ENCODE measurements at regions not wholly inside any gene's neighbourhood (a gene's known extent, or its start where the extent isn't known, plus 50 kb on each side); places are given as distances from the start of the nearest gene placed in this dataset.

GRCh38 chr16:79982862-79983261, 382.3 kb upstream of the MAF start:
- intact Hi-C loops (cut with micrococcal nuclease), result no loop called here
- ATAC-seq (no peak), DNase-seq (no peak)

- DNase-seq, result no peak
- intact Hi-C loops (cut with micrococcal nuclease), result no loop called here
- ATAC-seq, result no peak
Measured at GRCh38 chr16:79982361-79982760, 381.8 kb upstream of the MAF start.

GRCh38 chr16:79981814-79982213, 381.3 kb upstream of the MAF start:
- DNase-seq, result no peak
- no peak for ATAC-seq
- intact Hi-C loops (cut with micrococcal nuclease), result no loop called here

- no peak for ATAC-seq
- DNase-seq, result no peak
- intact Hi-C loops (cut with micrococcal nuclease), result no loop called here
Measured at GRCh38 chr16:79980650-79981521, 380.3 kb upstream of the MAF start.

- intact Hi-C loops (cut with micrococcal nuclease), result no loop called here
- DNase-seq, result no peak
- no peak for ATAC-seq
Measured at GRCh38 chr16:79977940-79978836, 377.7 kb upstream of the MAF start.

- no peak for ATAC-seq
- DNase-seq, result no peak
- intact Hi-C loops (cut with micrococcal nuclease), result no loop called here
Measured at GRCh38 chr16:79973320-79973719, 372.8 kb upstream of the MAF start.

GRCh38 chr16:79972053-79972704, 371.6 kb upstream of the MAF start:
- intact Hi-C loops (cut with micrococcal nuclease), result no loop called here
- ATAC-seq, result peak; percentile 15
- no peak for DNase-seq

- ATAC-seq, result no peak
- no peak for DNase-seq
- intact Hi-C loops (cut with micrococcal nuclease), result no loop called here
Measured at GRCh38 chr16:79971237-79971572, 370.7 kb upstream of the MAF start.

GRCh38 chr16:79970551-79971236, 370.2 kb upstream of the MAF start:
- ATAC-seq, result peak; percentile 99
- peak; percentile 67 for DNase-seq
- intact Hi-C loops (cut with micrococcal nuclease), result no loop called here

- DNase-seq (no peak), ATAC-seq (peak; percentile 13)
- intact Hi-C loops (cut with micrococcal nuclease), result no loop called here
Measured at GRCh38 chr16:79970087-79970486, 369.6 kb upstream of the MAF start.

- ATAC-seq, result no peak
- no peak for DNase-seq
- intact Hi-C loops (cut with micrococcal nuclease), result no loop called here
Measured at GRCh38 chr16:79969458-79969857, 368.9 kb upstream of the MAF start.

GRCh38 chr16:79966226-79966625, 365.7 kb upstream of the MAF start:
- DNase-seq (no peak), ATAC-seq (no peak)
- intact Hi-C loops (cut with micrococcal nuclease), result no loop called here

GRCh38 chr16:79965718-79966117, 365.2 kb upstream of the MAF start:
- ATAC-seq, result no peak
- DNase-seq, result no peak
- intact Hi-C loops (cut with micrococcal nuclease), result no loop called here

GRCh38 chr16:79964104-79964503, 363.6 kb upstream of the MAF start:
- intact Hi-C loops (cut with micrococcal nuclease), result no loop called here
- ATAC-seq (no peak), DNase-seq (no peak)

GRCh38 chr16:79962962-79963361, 362.4 kb upstream of the MAF start:
- DNase-seq, result no peak
- intact Hi-C loops (cut with micrococcal nuclease), result no loop called here
- no peak for ATAC-seq

GRCh38 chr16:79959226-79959625, 358.7 kb upstream of the MAF start:
- ATAC-seq, result no peak
- intact Hi-C loops (cut with micrococcal nuclease), result no loop called here
- DNase-seq, result no peak

GRCh38 chr16:79954921-79955705, 354.6 kb upstream of the MAF start:
- no peak for ATAC-seq
- intact Hi-C loops (cut with micrococcal nuclease), result no loop called here
- no peak for DNase-seq

GRCh38 chr16:79950932-79951719, 350.6 kb upstream of the MAF start:
- peak; percentile 28 for ATAC-seq
- DNase-seq, result no peak
- intact Hi-C loops (cut with micrococcal nuclease), result no loop called here

Measured in left ventricle myocardium superior (tissue), 1 donor.